A549 (cell line): ENCODE measurements at regions not wholly inside any gene's neighbourhood (a gene's known extent, or its start where the extent isn't known, plus 50 kb on each side); places are given as distances from the start of the nearest gene placed in this dataset.

Experiments used
- CHD4 ChIP-seq: fragments of 200-600 bp; sonication (generic); IDR thresholded peaks from 2 replicates; pipeline ENCODE4 v1.6.1; 2016; ENCODE audit warnings: antibody characterized with exemption, mild to moderate bottlenecking, borderline replicate concordance
- CTCF ChIP-seq: fragments of >200 bp; sonication (Bioruptor Twin); formaldehyde crosslinking; IDR thresholded peaks from 3 replicates; pipeline ENCODE4 v1.5.1; 2016
- EHMT2 ChIP-seq: fragments of 200-600 bp; sonication (generic); IDR thresholded peaks from 2 replicates; pipeline ENCODE4 v1.6.1; 2016; ENCODE audit warnings: antibody characterized with exemption, low read depth, mild to moderate bottlenecking, moderate library complexity
- MYC ChIP-seq: IDR thresholded peaks from 2 replicates; pipeline ENCODE4 v1.6.1; 2012; ENCODE audit warnings: mild to moderate bottlenecking, inconsistent platforms, low read length, improper control_type of control experiment, borderline replicate concordance
- PBX3 ChIP-seq: IDR thresholded peaks from 2 replicates; pipeline ENCODE4 v1.6.1; 2012
- POLR2A ChIP-seq: IDR thresholded peaks from 2 replicates; pipeline ENCODE4 v1.6.1; 2012; ENCODE audit warnings: mild to moderate bottlenecking, low read length
- RAD21 ChIP-seq, 2 experiments: fragments of >200 bp in 1 of 2; sonication (Bioruptor Twin) in 1 of 2; formaldehyde crosslinking in 1 of 2; IDR thresholded peaks in 1 of 2; conservative IDR thresholded peaks in 1 of 2; 2 replicates in 1 of 2; 3 replicates in 1 of 2; pipeline ENCODE4 v1.6.1; 2012 to 2018; ENCODE audit warnings: inconsistent platforms in 1 of 2
- RFX5 ChIP-seq: fragments of 450-650 bp; IDR thresholded peaks from 2 replicates; pipeline ENCODE4 v1.7.1; 2014; ENCODE audit warnings: antibody characterized with exemption, mild to moderate bottlenecking, moderate library complexity

DNA sequence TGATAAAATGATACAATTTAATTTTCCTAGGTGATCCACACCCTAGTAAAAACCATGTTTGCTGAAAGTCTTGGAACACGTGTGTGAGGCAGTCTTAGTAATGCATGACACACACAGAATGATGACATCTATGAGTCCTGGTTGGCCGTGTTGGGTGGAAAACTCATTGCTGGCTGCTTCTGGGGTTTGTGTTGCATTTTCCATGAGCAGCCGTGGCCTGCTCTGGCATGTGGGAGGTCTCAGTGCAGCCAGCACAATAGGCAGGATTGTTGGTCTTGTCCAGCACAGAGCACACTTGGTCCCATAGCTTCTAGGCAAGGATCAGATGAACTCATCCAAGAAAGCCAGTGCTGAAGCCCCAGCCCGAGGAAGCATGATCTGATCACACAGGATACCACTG, 172.8 kb upstream of the UBE3A start:
- TF ChIP-seq CTCF (no peak), RFX5 (no peak), POLR2A (no peak), EHMT2 (no peak), CHD4 (no peak), MYC (no peak), RAD21 (conservative IDR thresholded peaks at IDR 0.05 in 1 of 2, IDR thresholded peaks at IDR 0.05 in 1 of 2) (no peak), PBX3 (no peak)
